ENCODE measurements at regions not wholly inside any gene's neighbourhood (a gene's known extent, or its start where the extent isn't known, plus 50 kb on each side); places are given as distances from the start of the nearest gene placed in this dataset.

GRCh38 chr11:103825469-103825868 lies 211.0 kb upstream of the DDI1 start:
- TF ChIP-seq, protein P1, sequence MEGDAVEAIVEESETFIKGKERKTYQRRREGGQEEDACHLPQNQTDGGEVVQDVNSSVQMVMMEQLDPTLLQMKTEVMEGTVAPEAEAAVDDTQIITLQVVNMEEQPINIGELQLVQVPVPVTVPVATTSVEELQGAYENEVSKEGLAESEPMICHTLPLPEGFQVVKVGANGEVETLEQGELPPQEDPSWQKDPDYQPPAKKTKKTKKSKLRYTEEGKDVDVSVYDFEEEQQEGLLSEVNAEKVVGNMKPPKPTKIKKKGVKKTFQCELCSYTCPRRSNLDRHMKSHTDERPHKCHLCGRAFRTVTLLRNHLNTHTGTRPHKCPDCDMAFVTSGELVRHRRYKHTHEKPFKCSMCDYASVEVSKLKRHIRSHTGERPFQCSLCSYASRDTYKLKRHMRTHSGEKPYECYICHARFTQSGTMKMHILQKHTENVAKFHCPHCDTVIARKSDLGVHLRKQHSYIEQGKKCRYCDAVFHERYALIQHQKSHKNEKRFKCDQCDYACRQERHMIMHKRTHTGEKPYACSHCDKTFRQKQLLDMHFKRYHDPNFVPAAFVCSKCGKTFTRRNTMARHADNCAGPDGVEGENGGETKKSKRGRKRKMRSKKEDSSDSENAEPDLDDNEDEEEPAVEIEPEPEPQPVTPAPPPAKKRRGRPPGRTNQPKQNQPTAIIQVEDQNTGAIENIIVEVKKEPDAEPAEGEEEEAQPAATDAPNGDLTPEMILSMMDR (conservative IDR thresholded peaks at IDR 0.05; ENCODE audit: low read depth, low read length) = no peak
- TF ChIP-seq EZH2 (IDR thresholded peaks at IDR 0.05; ENCODE audit: borderline replicate concordance, low read depth, low read length, poor library complexity, severe bottlenecking) = no peak

Data from A673 (cell line).